ENCODE measurements at regions not wholly inside any gene's neighbourhood (a gene's known extent, or its start where the extent isn't known, plus 50 kb on each side); places are given as distances from the start of the nearest gene placed in this dataset.

DNA sequence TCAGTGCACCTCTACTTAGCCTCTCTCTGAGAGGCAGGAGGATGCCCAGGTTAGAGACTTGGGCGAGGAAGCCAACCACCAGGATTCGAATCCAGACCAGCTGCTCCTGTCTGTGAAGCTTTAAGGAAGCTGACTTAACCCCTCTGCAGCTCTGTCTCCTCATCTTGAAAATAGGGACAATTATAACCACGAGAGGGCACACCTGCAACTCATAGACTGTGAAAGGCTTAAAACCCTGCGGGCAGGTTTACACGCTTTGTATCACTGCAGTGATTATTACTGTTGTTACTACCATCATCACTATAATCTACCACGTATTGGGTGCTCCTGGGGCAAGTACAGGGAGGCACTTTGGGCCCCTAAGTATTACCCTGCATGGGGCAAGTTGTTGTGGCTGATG lies 379.8 kb downstream of the VRK1 start:
- no peaks in the 10 kb centered on the region for H3K27me3 ChIP-seq
- H3K9me2 ChIP-seq (replicated peaks; ENCODE audit: insufficient read depth) = no peaks in the 10 kb centered on the region
- no peaks in the 10 kb centered on the region for H3K79me2 ChIP-seq
- H3K4me3 ChIP-seq = no peak overlapping the region
- no peaks in the 10 kb centered on the region for H4K20me1 ChIP-seq (ENCODE audit: insufficient read depth, poor library complexity, severe bottlenecking)
- WGBS (ENCODE audit: low lambda C conversion rate, missing lambda C conversion rate) = 53% methylated on average over 6 of the region's 6 CpGs
- no peak overlapping the region for H3K27ac ChIP-seq
- H3K9me3 ChIP-seq (ENCODE audit: low read depth) = no peaks in the 10 kb centered on the region
- no peaks in the 10 kb centered on the region for H3K36me3 ChIP-seq (replicated peaks; ENCODE audit: insufficient read depth, low read depth)
- no peak overlapping the region for H2AFZ ChIP-seq
- no peak overlapping the region for H3K4me2 ChIP-seq
- peak; percentile 43 for DNase-seq (ENCODE audit: low spot score)
- TF ChIP-seq CTCF (IDR thresholded peaks at IDR 0.05; ENCODE audit: poor library complexity) = peak; percentile 44
- TF ChIP-seq EZH2phosphoT487 (IDR thresholded peaks at IDR 0.05; ENCODE audit: low read depth, severe bottlenecking, unreplicated experiment) = no peak
- no peaks in the 10 kb centered on the region for H3K4me1 ChIP-seq (ENCODE audit: insufficient read depth)

DNA sequence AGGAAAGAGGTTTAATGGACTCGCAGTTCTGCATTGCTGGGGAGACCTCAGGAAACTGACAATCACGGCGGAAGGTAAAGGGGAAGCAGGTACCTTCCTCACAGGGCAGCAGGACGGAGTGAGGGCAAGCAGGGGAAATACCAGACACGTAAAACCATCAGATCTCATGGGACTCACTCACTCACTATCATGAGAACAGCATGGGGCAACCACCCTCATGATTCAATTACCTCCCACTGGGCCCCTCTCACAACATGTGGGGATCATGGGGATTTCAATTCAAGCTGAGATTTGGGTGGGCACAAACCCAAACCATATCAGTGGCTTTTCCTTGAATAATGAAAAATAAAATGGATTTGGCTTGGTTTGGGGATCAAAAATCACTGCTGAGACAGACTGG lies 380.5 kb downstream of the VRK1 start:
- H3K4me2 ChIP-seq = no peak overlapping the region
- no peak for DNase-seq (ENCODE audit: low spot score)
- H3K4me3 ChIP-seq = no peak overlapping the region
- H3K9me3 ChIP-seq (ENCODE audit: low read depth) = no peaks in the 10 kb centered on the region
- no peaks in the 10 kb centered on the region for H3K27me3 ChIP-seq
- no peaks in the 10 kb centered on the region for H3K9me2 ChIP-seq (replicated peaks; ENCODE audit: insufficient read depth)
- no peaks in the 10 kb centered on the region for H3K36me3 ChIP-seq (replicated peaks; ENCODE audit: insufficient read depth, low read depth)
- no peak overlapping the region for H2AFZ ChIP-seq
- no peaks in the 10 kb centered on the region for H3K79me2 ChIP-seq
- no peak overlapping the region for H3K27ac ChIP-seq
- WGBS (ENCODE audit: low lambda C conversion rate, missing lambda C conversion rate) = 79% methylated on average over 5 of the region's 5 CpGs
- no peaks in the 10 kb centered on the region for H4K20me1 ChIP-seq (ENCODE audit: insufficient read depth, poor library complexity, severe bottlenecking)
- TF ChIP-seq CTCF (IDR thresholded peaks at IDR 0.05; ENCODE audit: poor library complexity) (no peak), EZH2 (IDR thresholded peaks at IDR 0.05; ENCODE audit: borderline replicate concordance) (no peak), EZH2phosphoT487 (IDR thresholded peaks at IDR 0.05; ENCODE audit: low read depth, severe bottlenecking, unreplicated experiment) (no peak)
- H3K4me1 ChIP-seq (ENCODE audit: insufficient read depth) = no peaks in the 10 kb centered on the region

DNA sequence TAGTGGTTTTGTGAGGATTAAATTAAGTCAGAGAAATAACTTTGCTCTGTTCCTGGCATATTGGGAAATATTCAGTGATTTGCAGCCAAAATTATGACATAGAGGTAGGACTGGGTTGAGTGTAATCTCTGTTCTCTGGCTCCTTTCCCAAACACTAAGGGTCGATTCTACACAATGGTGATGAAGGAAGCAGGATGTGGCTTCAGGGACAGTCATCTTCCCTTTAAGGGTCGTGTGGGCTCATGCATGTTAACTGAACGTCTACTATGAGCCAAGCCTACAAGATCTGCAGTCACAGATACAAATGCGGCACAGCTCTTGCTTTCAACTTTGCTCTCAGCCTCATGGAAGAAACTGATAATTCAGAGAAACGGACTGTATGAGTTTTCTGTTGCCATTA lies 381.6 kb downstream of the VRK1 start:
- TF ChIP-seq EZH2 (IDR thresholded peaks at IDR 0.05; ENCODE audit: borderline replicate concordance) = no peak
- no peak for TF ChIP-seq EZH2phosphoT487 (IDR thresholded peaks at IDR 0.05; ENCODE audit: low read depth, severe bottlenecking, unreplicated experiment)
- no peak for TF ChIP-seq CTCF (IDR thresholded peaks at IDR 0.05; ENCODE audit: poor library complexity)
- Histone ChIP-seq H4K20me1 (ENCODE audit: insufficient read depth, poor library complexity, severe bottlenecking) (no peaks in the 10 kb centered on the region), H3K9me2 (replicated peaks; ENCODE audit: insufficient read depth) (no peaks in the 10 kb centered on the region), H3K9me3 (ENCODE audit: low read depth) (no peaks in the 10 kb centered on the region), H3K4me1 (ENCODE audit: insufficient read depth) (no peaks in the 10 kb centered on the region), H3K4me3 (no peak overlapping the region), H3K4me2 (no peak overlapping the region), H3K36me3 (replicated peaks; ENCODE audit: insufficient read depth, low read depth) (no peaks in the 10 kb centered on the region), H3K79me2 (no peaks in the 10 kb centered on the region), H2AFZ (no peak overlapping the region), H3K27me3 (no peaks in the 10 kb centered on the region), H3K27ac (no peak overlapping the region)
- 78% methylated on average over 5 of the region's 5 CpGs for WGBS (ENCODE audit: low lambda C conversion rate, missing lambda C conversion rate)
- no peak for DNase-seq (ENCODE audit: low spot score)

GRCh38 chr14:97179573-97179972 lies 382.4 kb downstream of the VRK1 start:
- H3K4me3 ChIP-seq = no peak overlapping the region
- no peaks in the 10 kb centered on the region for H3K4me1 ChIP-seq (ENCODE audit: insufficient read depth)
- no peaks in the 10 kb centered on the region for H3K79me2 ChIP-seq
- 64% methylated on average over 3 of the region's 3 CpGs for WGBS (ENCODE audit: low lambda C conversion rate, missing lambda C conversion rate)
- TF ChIP-seq EZH2phosphoT487 (IDR thresholded peaks at IDR 0.05; ENCODE audit: low read depth, severe bottlenecking, unreplicated experiment) (no peak), EZH2 (IDR thresholded peaks at IDR 0.05; ENCODE audit: borderline replicate concordance) (no peak), CTCF (IDR thresholded peaks at IDR 0.05; ENCODE audit: poor library complexity) (no peak)
- H3K36me3 ChIP-seq (replicated peaks; ENCODE audit: insufficient read depth, low read depth) = no peaks in the 10 kb centered on the region
- H3K9me3 ChIP-seq (ENCODE audit: low read depth) = no peaks in the 10 kb centered on the region
- H2AFZ ChIP-seq = no peak overlapping the region
- no peaks in the 10 kb centered on the region for H3K9me2 ChIP-seq (replicated peaks; ENCODE audit: insufficient read depth)
- DNase-seq (ENCODE audit: low spot score) = no peak
- H3K4me2 ChIP-seq = no peak overlapping the region
- H3K27ac ChIP-seq = no peak overlapping the region
- no peaks in the 10 kb centered on the region for H3K27me3 ChIP-seq
- no peaks in the 10 kb centered on the region for H4K20me1 ChIP-seq (ENCODE audit: insufficient read depth, poor library complexity, severe bottlenecking)
